ENCODE measurements at regions not wholly inside any gene's neighbourhood (a gene's known extent, or its start where the extent isn't known, plus 50 kb on each side); places are given as distances from the start of the nearest gene placed in this dataset.
A peak's percentile ranks its signal among the peaks of the same experiment; 100 is the strongest.

- Mint-ChIP-seq H3K9me3 (ENCODE audit: unreplicated experiment) (no peaks in the 10 kb centered on the region), H3K27me3 (ENCODE audit: insufficient read depth, unreplicated experiment) (peaks cover 68% of the 10 kb centered on the region), H3K4me3 (ENCODE audit: unreplicated experiment) (no peak overlapping the region), H3K4me1 (ENCODE audit: insufficient read depth, unreplicated experiment) (no peaks in the 10 kb centered on the region), H3K36me3 (ENCODE audit: insufficient read depth, unreplicated experiment) (no peaks in the 10 kb centered on the region), H3K27ac (ENCODE audit: low read depth, unreplicated experiment) (no peak overlapping the region)
- ChIA-PET CTCF (no interaction called here), POLR2A (no interaction called here)
- intact Hi-C loops (cut with micrococcal nuclease) = no loop called here
- no peak for DNase-seq (ENCODE audit: unreplicated experiment)
- no peak for TF ChIP-seq CTCF (IDR thresholded peaks at IDR 0.05; ENCODE audit: unreplicated experiment)
- no TSS peak for BruUV-seq (replicated peaks)
Measured at GRCh38 chr3:168470380-168470779, 374.7 kb upstream of the GOLIM4 start.

GRCh38 chr3:168469436-168469835 lies 373.7 kb upstream of the GOLIM4 start:
- Mint-ChIP-seq H3K4me1 (ENCODE audit: insufficient read depth, unreplicated experiment) (no peaks in the 10 kb centered on the region), H3K36me3 (ENCODE audit: insufficient read depth, unreplicated experiment) (no peaks in the 10 kb centered on the region), H3K4me3 (ENCODE audit: unreplicated experiment) (no peak overlapping the region), H3K27ac (ENCODE audit: low read depth, unreplicated experiment) (no peak overlapping the region), H3K9me3 (ENCODE audit: unreplicated experiment) (no peaks in the 10 kb centered on the region), H3K27me3 (ENCODE audit: insufficient read depth, unreplicated experiment) (peaks cover 65% of the 10 kb centered on the region)
- ChIA-PET CTCF (no interaction called here), POLR2A (no interaction called here)
- no peak for TF ChIP-seq CTCF (IDR thresholded peaks at IDR 0.05; ENCODE audit: unreplicated experiment)
- intact Hi-C loops (cut with micrococcal nuclease) = no loop called here
- DNase-seq (ENCODE audit: unreplicated experiment) = no peak
- no TSS peak for BruUV-seq (replicated peaks)

GRCh38 chr3:168467115-168467714 lies 371.5 kb upstream of the GOLIM4 start:
- CTCF ChIA-PET = no interaction called here
- Mint-ChIP-seq H3K4me1 (ENCODE audit: insufficient read depth, unreplicated experiment) (no peaks in the 10 kb centered on the region), H3K36me3 (ENCODE audit: insufficient read depth, unreplicated experiment) (no peaks in the 10 kb centered on the region), H3K9me3 (ENCODE audit: unreplicated experiment) (no peaks in the 10 kb centered on the region), H3K27ac (ENCODE audit: low read depth, unreplicated experiment) (no peak overlapping the region), H3K4me3 (ENCODE audit: unreplicated experiment) (no peak overlapping the region), H3K27me3 (ENCODE audit: insufficient read depth, unreplicated experiment) (peaks cover 70% of the 10 kb centered on the region)
- peak; percentile 9 for TF ChIP-seq CTCF (IDR thresholded peaks at IDR 0.05; ENCODE audit: unreplicated experiment)
- no TSS peak for BruUV-seq (replicated peaks)
- POLR2A ChIA-PET = no interaction called here
- intact Hi-C loops (cut with micrococcal nuclease) = loop anchor here (2.0 kb wide), 1 partner anchor 256 kb away; no protein-coding TSS in a partner anchor
- DNase-seq (ENCODE audit: unreplicated experiment) = peak; percentile 24

- H3K27me3 Mint-ChIP-seq (ENCODE audit: insufficient read depth, unreplicated experiment) = peaks cover 72% of the 10 kb centered on the region
- intact Hi-C loops (cut with micrococcal nuclease) = no loop called here
- no TSS peak for BruUV-seq (replicated peaks)
- H3K4me1 Mint-ChIP-seq (ENCODE audit: insufficient read depth, unreplicated experiment) = no peaks in the 10 kb centered on the region
- ChIA-PET POLR2A (no interaction called here), CTCF (no interaction called here)
- no peak for DNase-seq (ENCODE audit: unreplicated experiment)
- no peaks in the 10 kb centered on the region for H3K9me3 Mint-ChIP-seq (ENCODE audit: unreplicated experiment)
- H3K27ac Mint-ChIP-seq (ENCODE audit: low read depth, unreplicated experiment) = no peak overlapping the region
- no peak overlapping the region for H3K4me3 Mint-ChIP-seq (ENCODE audit: unreplicated experiment)
- TF ChIP-seq CTCF (IDR thresholded peaks at IDR 0.05; ENCODE audit: unreplicated experiment) = no peak
- no peaks in the 10 kb centered on the region for H3K36me3 Mint-ChIP-seq (ENCODE audit: insufficient read depth, unreplicated experiment)
Measured at GRCh38 chr3:168461793-168462192, 366.1 kb upstream of the GOLIM4 start.
